WTC11 (cell line): ENCODE measurements at regions not wholly inside any gene's neighbourhood (a gene's known extent, or its start where the extent isn't known, plus 50 kb on each side); places are given as distances from the start of the nearest gene placed in this dataset.

ENCODE experiments used
- ATAC-seq: fragments of 200-7000 bp; cut with Tn5 transposase; 2 replicates; pipeline ENCODE4 v1.10.0; 2021; ENCODE audit warnings: mild to moderate bottlenecking, moderate library complexity
- CTCF ChIA-PET: fragments of 300-600 bp; sonication (Branson Sonifier 250); formaldehyde crosslinking; loops from one replicate; lab custom pipeline; 2021; ENCODE audit warnings: antibody characterized with exemption; lab: Charles Lee
- POLR2A ChIA-PET: fragments of 350-600 bp; sonication (Branson Sonifier 250); formaldehyde crosslinking; loops from one replicate; lab custom pipeline; 2021; ENCODE audit warnings: antibody characterized with exemption; lab: Charles Lee
- DNase-seq: peaks from one replicate; pipeline ENCODE4 v3.0.0; 2021; ENCODE audit warnings: low spot score
- H3K27ac Mint-ChIP-seq: 2 replicates; pipeline ENCODE4 v1.8.0; 2021; ENCODE audit warnings: mixed read lengths
- H3K27me3 Mint-ChIP-seq: 2 replicates; pipeline ENCODE4 v1.8.0; 2021; ENCODE audit warnings: low read depth, mild to moderate bottlenecking, moderate library complexity, mixed read lengths
- H3K36me3 Mint-ChIP-seq: 2 replicates; pipeline ENCODE4 v1.8.0; 2021; ENCODE audit warnings: mixed read lengths
- H3K4me1 Mint-ChIP-seq: 2 replicates; pipeline ENCODE4 v1.8.0; 2022; ENCODE audit warnings: mixed read lengths
- H3K4me3 Mint-ChIP-seq: 2 replicates; pipeline ENCODE4 v1.8.0; 2021; ENCODE audit warnings: mild to moderate bottlenecking, moderate library complexity, mixed read lengths
- H3K9me3 Mint-ChIP-seq: 2 replicates; pipeline ENCODE4 v1.8.0; 2021; ENCODE audit warnings: mixed read lengths
- CREB1 ChIP-seq: sonication (generic); formaldehyde crosslinking; IDR thresholded peaks from 2 replicates; pipeline ENCODE4 v1.8.0; 2023; ENCODE audit warnings: mild to moderate bottlenecking, missing genetic modification reagents
- TEAD1 ChIP-seq: sonication (generic); formaldehyde crosslinking; IDR thresholded peaks from 2 replicates; pipeline ENCODE4 v1.8.0; 2022; ENCODE audit warnings: mild to moderate bottlenecking, missing genetic modification reagents
- ZNF138 ChIP-seq: sonication (generic); formaldehyde crosslinking; conservative IDR thresholded peaks from 2 replicates; pipeline ENCODE4 v1.8.1; 2022; ENCODE audit warnings: mild to moderate bottlenecking, moderate library complexity, missing genetic modification reagents
- ZNF396 ChIP-seq: fragments of 250-450 bp; sonication (Bioruptor Pico); IDR thresholded peaks from 2 replicates; pipeline ENCODE4 v1.8.0; 2021; ENCODE audit warnings: mild to moderate bottlenecking, moderate library complexity, borderline replicate concordance
- TF ChIP-seq, protein P1 (sequence below): sonication (generic); formaldehyde crosslinking; IDR thresholded peaks from 2 replicates; pipeline ENCODE4 v1.8.0; 2022; ENCODE audit warnings: missing genetic modification reagents
- TF ChIP-seq, protein P2 (sequence below): sonication (generic); formaldehyde crosslinking; IDR thresholded peaks from 2 replicates; pipeline ENCODE4 v1.8.0; 2022; ENCODE audit warnings: mild to moderate bottlenecking, missing genetic modification reagents
- TF ChIP-seq, protein P3 (sequence below): sonication (generic); formaldehyde crosslinking; IDR thresholded peaks from 2 replicates; pipeline ENCODE4 v1.8.1; 2022; ENCODE audit warnings: mild to moderate bottlenecking, moderate library complexity, missing genetic modification reagents
- TF ChIP-seq, protein P4 (sequence below): sonication (generic); formaldehyde crosslinking; IDR thresholded peaks from 2 replicates; pipeline ENCODE4 v1.8.1; 2023; ENCODE audit warnings: mild to moderate bottlenecking, missing genetic modification reagents, moderate library complexity
- TF ChIP-seq, protein P5 (sequence below): sonication (generic); formaldehyde crosslinking; IDR thresholded peaks from 2 replicates; pipeline ENCODE4 v1.8.1; 2023; ENCODE audit warnings: mild to moderate bottlenecking, missing genetic modification reagents, borderline replicate concordance
- TF ChIP-seq, protein P6 (sequence below): sonication (generic); formaldehyde crosslinking; IDR thresholded peaks from 2 replicates; pipeline ENCODE4 v1.8.1; 2023; ENCODE audit warnings: mild to moderate bottlenecking, missing genetic modification reagents
- TF ChIP-seq, protein P7 (sequence below): sonication (generic); formaldehyde crosslinking; IDR thresholded peaks from 2 replicates; pipeline ENCODE4 v1.8.0; 2022; ENCODE audit warnings: mild to moderate bottlenecking, missing genetic modification reagents
- TF ChIP-seq, protein P8 (sequence below): sonication (generic); formaldehyde crosslinking; IDR thresholded peaks from 2 replicates; pipeline ENCODE4 v1.8.1; 2022; ENCODE audit warnings: low read depth, mild to moderate bottlenecking, moderate library complexity, missing genetic modification reagents, borderline replicate concordance

DNA sequence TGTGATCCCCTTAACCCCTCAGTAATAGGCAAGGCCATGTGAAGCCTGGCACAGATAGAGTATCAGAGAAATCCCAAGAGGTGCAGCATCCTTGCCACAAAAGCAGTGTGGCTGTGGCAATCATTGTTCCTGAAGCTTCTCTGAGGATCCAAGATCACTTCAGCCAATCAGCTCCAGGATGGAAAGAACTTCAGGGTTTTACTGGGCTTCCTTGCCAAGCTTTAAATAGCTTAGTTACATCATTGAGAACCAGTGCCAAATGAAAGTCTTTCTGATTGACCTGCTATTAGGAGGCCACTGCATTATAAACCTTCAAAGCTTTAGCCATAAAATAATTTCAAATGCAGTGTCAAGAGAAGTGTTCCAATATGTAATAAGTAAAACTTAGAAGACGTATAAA lies 430.6 kb downstream of the PIK3R1 start:
- H3K36me3 Mint-ChIP-seq: no peaks in the 10 kb centered on the region
- CTCF ChIA-PET: no interaction called here
- TF ChIP-seq, protein P1, sequence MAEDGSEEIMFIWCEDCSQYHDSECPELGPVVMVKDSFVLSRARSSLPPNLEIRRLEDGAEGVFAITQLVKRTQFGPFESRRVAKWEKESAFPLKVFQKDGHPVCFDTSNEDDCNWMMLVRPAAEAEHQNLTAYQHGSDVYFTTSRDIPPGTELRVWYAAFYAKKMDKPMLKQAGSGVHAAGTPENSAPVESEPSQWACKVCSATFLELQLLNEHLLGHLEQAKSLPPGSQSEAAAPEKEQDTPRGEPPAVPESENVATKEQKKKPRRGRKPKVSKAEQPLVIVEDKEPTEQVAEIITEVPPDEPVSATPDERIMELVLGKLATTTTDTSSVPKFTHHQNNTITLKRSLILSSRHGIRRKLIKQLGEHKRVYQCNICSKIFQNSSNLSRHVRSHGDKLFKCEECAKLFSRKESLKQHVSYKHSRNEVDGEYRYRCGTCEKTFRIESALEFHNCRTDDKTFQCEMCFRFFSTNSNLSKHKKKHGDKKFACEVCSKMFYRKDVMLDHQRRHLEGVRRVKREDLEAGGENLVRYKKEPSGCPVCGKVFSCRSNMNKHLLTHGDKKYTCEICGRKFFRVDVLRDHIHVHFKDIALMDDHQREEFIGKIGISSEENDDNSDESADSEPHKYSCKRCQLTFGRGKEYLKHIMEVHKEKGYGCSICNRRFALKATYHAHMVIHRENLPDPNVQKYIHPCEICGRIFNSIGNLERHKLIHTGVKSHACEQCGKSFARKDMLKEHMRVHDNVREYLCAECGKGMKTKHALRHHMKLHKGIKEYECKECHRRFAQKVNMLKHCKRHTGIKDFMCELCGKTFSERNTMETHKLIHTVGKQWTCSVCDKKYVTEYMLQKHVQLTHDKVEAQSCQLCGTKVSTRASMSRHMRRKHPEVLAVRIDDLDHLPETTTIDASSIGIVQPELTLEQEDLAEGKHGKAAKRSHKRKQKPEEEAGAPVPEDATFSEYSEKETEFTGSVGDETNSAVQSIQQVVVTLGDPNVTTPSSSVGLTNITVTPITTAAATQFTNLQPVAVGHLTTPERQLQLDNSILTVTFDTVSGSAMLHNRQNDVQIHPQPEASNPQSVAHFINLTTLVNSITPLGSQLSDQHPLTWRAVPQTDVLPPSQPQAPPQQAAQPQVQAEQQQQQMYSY (CRISPR knock-in tag): no peak
- TF ChIP-seq TEAD1 (CRISPR knock-in tag): no peak
- TF ChIP-seq, protein P2, sequence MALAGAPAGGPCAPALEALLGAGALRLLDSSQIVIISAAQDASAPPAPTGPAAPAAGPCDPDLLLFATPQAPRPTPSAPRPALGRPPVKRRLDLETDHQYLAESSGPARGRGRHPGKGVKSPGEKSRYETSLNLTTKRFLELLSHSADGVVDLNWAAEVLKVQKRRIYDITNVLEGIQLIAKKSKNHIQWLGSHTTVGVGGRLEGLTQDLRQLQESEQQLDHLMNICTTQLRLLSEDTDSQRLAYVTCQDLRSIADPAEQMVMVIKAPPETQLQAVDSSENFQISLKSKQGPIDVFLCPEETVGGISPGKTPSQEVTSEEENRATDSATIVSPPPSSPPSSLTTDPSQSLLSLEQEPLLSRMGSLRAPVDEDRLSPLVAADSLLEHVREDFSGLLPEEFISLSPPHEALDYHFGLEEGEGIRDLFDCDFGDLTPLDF (CRISPR knock-in tag): no peak
- no peak for TF ChIP-seq ZNF396 (CRISPR knock-in tag)
- TF ChIP-seq, protein P3, sequence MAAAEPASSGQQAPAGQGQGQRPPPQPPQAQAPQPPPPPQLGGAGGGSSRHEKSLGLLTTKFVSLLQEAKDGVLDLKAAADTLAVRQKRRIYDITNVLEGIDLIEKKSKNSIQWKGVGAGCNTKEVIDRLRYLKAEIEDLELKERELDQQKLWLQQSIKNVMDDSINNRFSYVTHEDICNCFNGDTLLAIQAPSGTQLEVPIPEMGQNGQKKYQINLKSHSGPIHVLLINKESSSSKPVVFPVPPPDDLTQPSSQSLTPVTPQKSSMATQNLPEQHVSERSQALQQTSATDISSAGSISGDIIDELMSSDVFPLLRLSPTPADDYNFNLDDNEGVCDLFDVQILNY (CRISPR knock-in tag): no peak
- TF ChIP-seq, protein P4, sequence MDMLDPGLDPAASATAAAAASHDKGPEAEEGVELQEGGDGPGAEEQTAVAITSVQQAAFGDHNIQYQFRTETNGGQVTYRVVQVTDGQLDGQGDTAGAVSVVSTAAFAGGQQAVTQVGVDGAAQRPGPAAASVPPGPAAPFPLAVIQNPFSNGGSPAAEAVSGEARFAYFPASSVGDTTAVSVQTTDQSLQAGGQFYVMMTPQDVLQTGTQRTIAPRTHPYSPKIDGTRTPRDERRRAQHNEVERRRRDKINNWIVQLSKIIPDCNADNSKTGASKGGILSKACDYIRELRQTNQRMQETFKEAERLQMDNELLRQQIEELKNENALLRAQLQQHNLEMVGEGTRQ (CRISPR knock-in tag): no peak
- TF ChIP-seq, protein P5, sequence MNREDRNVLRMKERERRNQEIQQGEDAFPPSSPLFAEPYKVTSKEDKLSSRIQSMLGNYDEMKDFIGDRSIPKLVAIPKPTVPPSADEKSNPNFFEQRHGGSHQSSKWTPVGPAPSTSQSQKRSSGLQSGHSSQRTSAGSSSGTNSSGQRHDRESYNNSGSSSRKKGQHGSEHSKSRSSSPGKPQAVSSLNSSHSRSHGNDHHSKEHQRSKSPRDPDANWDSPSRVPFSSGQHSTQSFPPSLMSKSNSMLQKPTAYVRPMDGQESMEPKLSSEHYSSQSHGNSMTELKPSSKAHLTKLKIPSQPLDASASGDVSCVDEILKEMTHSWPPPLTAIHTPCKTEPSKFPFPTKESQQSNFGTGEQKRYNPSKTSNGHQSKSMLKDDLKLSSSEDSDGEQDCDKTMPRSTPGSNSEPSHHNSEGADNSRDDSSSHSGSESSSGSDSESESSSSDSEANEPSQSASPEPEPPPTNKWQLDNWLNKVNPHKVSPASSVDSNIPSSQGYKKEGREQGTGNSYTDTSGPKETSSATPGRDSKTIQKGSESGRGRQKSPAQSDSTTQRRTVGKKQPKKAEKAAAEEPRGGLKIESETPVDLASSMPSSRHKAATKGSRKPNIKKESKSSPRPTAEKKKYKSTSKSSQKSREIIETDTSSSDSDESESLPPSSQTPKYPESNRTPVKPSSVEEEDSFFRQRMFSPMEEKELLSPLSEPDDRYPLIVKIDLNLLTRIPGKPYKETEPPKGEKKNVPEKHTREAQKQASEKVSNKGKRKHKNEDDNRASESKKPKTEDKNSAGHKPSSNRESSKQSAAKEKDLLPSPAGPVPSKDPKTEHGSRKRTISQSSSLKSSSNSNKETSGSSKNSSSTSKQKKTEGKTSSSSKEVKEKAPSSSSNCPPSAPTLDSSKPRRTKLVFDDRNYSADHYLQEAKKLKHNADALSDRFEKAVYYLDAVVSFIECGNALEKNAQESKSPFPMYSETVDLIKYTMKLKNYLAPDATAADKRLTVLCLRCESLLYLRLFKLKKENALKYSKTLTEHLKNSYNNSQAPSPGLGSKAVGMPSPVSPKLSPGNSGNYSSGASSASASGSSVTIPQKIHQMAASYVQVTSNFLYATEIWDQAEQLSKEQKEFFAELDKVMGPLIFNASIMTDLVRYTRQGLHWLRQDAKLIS: no peak
- TF ChIP-seq, protein P6, sequence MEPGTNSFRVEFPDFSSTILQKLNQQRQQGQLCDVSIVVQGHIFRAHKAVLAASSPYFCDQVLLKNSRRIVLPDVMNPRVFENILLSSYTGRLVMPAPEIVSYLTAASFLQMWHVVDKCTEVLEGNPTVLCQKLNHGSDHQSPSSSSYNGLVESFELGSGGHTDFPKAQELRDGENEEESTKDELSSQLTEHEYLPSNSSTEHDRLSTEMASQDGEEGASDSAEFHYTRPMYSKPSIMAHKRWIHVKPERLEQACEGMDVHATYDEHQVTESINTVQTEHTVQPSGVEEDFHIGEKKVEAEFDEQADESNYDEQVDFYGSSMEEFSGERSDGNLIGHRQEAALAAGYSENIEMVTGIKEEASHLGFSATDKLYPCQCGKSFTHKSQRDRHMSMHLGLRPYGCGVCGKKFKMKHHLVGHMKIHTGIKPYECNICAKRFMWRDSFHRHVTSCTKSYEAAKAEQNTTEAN (CRISPR knock-in tag): no peak
- TF ChIP-seq, protein P7, sequence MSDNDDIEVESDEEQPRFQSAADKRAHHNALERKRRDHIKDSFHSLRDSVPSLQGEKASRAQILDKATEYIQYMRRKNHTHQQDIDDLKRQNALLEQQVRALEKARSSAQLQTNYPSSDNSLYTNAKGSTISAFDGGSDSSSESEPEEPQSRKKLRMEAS: no peak
- no peak for TF ChIP-seq ZNF138 (CRISPR knock-in tag)
- TF ChIP-seq, protein P8, sequence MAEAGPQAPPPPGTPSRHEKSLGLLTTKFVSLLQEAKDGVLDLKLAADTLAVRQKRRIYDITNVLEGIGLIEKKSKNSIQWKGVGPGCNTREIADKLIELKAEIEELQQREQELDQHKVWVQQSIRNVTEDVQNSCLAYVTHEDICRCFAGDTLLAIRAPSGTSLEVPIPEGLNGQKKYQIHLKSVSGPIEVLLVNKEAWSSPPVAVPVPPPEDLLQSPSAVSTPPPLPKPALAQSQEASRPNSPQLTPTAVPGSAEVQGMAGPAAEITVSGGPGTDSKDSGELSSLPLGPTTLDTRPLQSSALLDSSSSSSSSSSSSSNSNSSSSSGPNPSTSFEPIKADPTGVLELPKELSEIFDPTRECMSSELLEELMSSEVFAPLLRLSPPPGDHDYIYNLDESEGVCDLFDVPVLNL (CRISPR knock-in tag): no peak
- no peak for TF ChIP-seq CREB1 (CRISPR knock-in tag)

More for the DNA sequence above, 430.6 kb downstream of the PIK3R1 start:
- H3K27ac Mint-ChIP-seq: no peak overlapping the region
- no peak overlapping the region for H3K4me3 Mint-ChIP-seq
- POLR2A ChIA-PET: no interaction called here
- ATAC-seq: no peak
- DNase-seq: no peak
- no peaks in the 10 kb centered on the region for H3K9me3 Mint-ChIP-seq
- peaks cover 6% of the 10 kb centered on the region for H3K27me3 Mint-ChIP-seq
- H3K4me1 Mint-ChIP-seq: peaks cover 31% of the 10 kb centered on the region
